ENCODE measurements at regions not wholly inside any gene's neighbourhood (a gene's known extent, or its start where the extent isn't known, plus 50 kb on each side); places are given as distances from the start of the nearest gene placed in this dataset.

- no peak for TF ChIP-seq POLR2A (IDR thresholded peaks at IDR 0.05; ENCODE audit: low read depth, low read length)
- no peak for TF ChIP-seq TAF1 (IDR thresholded peaks at IDR 0.05; ENCODE audit: borderline replicate concordance, low read depth, low read length)
- TF ChIP-seq POLR2AphosphoS5 (IDR thresholded peaks at IDR 0.05; ENCODE audit: low read depth, low read length) = no peak
These were observed 79.7 kb upstream of the EDNRA start for GRCh38 chr4:147401221-147401620.

All from GM12892 (cell line).